GM13976 (cell line): ENCODE measurements at regions not wholly inside any gene's neighbourhood (a gene's known extent, or its start where the extent isn't known, plus 50 kb on each side); places are given as distances from the start of the nearest gene placed in this dataset.

Source experiments
- DNase-seq: peaks from one replicate; pipeline ENCODE4 v3.0.0; 2012; ENCODE audit warnings: low spot score
- in situ Hi-C: fragments of 300-500 bp; cut with MboI; formaldehyde crosslinking; loops from one replicate; pipeline ENCODE4 v1.12.0; 2022; ENCODE audit warnings: low sequenced_read_pairs, mixed read lengths, inconsistent platforms; ENCODE audit not compliant: unreplicated experiment
- TF ChIP-seq, protein P1 (sequence below): IDR thresholded peaks from 2 replicates; pipeline ENCODE4 v1.5.1; 2012; ENCODE audit warnings: borderline replicate concordance, mild to moderate bottlenecking; ENCODE audit not compliant: insufficient read depth; ENCODE audit errors: extremely low read depth, missing control alignments, control extremely low read depth

DNA sequence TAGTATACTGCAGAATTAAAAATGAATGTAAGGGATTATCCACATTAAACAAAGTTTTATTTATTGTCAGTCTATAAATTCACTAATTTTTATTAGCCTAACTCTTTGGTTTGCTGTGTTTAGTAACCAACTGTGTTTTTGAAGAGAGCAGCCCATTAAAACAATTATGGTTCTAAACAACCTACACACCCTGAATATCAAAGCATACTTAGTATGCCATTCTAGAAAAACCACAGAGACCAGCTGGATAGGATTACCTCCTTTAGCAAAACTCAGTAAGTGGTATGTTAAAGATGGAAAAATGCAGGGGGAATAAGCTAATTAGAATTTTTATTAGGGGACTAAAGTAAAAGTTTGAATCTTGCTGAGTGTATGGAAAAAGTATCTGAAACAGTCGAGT lies 1981.7 kb upstream of the NUDT12 start:
- in situ Hi-C loops, result no loop called here
- no peak for DNase-seq
- TF ChIP-seq, protein P1, sequence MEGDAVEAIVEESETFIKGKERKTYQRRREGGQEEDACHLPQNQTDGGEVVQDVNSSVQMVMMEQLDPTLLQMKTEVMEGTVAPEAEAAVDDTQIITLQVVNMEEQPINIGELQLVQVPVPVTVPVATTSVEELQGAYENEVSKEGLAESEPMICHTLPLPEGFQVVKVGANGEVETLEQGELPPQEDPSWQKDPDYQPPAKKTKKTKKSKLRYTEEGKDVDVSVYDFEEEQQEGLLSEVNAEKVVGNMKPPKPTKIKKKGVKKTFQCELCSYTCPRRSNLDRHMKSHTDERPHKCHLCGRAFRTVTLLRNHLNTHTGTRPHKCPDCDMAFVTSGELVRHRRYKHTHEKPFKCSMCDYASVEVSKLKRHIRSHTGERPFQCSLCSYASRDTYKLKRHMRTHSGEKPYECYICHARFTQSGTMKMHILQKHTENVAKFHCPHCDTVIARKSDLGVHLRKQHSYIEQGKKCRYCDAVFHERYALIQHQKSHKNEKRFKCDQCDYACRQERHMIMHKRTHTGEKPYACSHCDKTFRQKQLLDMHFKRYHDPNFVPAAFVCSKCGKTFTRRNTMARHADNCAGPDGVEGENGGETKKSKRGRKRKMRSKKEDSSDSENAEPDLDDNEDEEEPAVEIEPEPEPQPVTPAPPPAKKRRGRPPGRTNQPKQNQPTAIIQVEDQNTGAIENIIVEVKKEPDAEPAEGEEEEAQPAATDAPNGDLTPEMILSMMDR, result no peak

DNA sequence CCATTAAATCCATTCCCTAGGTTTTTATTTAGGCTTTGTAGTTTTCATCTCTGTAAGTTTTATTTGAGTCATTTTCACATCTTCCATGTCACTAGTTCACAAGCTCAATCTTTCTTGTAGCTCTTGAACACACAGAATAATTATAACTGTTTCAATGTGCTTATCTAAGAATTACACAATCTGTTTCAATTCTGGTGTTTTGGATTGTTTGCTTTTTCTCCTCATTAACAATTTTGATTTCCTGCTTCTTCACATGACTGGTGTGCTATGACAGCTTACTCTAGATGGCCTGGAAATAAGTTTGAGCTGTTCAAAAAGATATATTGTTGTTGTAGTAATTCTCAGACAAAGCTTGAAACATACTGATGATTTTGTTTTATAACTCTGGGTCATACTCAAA lies 1974.1 kb upstream of the NUDT12 start:
- in situ Hi-C loops, result no loop called here
- no peak for DNase-seq
- TF ChIP-seq, protein P1, result no peak

DNA sequence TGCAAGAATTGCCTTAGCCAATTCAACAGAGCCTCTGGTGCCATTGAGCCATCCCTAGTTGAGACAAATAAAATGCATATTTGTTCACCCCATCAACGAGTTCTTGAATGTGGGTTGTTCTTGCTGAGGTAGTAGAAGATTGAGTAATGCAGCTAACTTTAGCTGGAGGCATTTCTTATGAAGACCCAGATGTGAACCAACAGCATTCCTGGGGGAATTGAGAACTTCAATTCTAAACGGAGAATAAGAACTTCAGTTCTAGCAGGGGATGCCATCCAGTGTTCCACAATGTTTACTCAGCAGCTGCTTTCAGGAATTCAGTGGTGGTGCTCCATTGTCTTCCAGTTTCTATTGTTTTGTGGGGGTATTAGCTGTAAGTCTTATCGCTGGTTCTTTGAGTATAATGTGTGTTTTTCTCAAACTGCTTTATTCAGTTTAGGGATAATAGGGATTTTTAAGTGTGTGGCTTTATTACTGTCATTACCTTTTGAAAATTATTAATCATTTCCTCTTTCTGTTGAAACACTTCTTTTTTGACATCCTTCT lies 1968.2 kb upstream of the NUDT12 start:
- TF ChIP-seq, protein P1, result no peak
- in situ Hi-C loops, result no loop called here

DNA sequence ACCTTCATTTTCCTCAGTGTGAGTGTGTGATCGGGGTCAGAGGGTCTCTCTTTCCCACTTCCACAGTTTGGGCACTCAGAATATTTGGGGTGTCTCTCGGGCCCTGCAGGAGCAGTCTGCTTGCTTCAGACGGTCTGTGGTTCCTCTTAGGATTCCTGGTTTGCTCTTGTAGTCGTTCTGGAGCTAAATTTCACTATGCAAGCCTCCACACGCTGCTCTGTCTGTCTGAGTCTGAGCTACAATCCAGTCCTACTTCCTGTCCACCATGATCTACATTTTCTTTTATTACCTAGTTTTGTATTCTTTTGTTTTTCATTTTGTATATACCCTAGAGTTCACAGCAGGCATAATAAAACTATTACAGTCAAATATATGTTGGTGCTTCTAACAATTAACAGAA lies 1967.3 kb upstream of the NUDT12 start:
- TF ChIP-seq, protein P1, result no peak
- no peak for DNase-seq
- in situ Hi-C loops, result no loop called here

More for the DNA sequence above, 1968.2 kb upstream of the NUDT12 start:
- DNase-seq, result no peak

DNA sequence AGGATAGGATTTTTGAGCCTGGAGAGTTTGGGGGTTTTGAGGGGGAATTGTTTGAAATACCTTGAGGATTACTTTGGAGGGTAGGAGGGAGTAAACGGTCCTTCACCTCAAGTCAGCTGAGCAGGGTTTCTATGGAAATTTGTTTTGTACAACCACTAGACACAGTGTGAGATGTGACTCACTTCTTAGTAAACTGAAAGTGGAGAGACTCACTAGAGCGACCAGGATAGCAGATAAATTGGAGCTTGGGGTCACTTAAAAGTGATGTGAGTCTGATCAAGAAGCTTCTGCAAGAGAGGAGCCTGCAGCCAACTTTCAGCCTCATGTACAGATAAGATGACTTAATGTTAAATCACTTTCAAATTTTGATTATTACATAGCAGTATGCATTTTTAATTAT lies 1945.9 kb upstream of the NUDT12 start:
- in situ Hi-C loops, result no loop called here
- no peak for DNase-seq
- TF ChIP-seq, protein P1, result no peak

DNA sequence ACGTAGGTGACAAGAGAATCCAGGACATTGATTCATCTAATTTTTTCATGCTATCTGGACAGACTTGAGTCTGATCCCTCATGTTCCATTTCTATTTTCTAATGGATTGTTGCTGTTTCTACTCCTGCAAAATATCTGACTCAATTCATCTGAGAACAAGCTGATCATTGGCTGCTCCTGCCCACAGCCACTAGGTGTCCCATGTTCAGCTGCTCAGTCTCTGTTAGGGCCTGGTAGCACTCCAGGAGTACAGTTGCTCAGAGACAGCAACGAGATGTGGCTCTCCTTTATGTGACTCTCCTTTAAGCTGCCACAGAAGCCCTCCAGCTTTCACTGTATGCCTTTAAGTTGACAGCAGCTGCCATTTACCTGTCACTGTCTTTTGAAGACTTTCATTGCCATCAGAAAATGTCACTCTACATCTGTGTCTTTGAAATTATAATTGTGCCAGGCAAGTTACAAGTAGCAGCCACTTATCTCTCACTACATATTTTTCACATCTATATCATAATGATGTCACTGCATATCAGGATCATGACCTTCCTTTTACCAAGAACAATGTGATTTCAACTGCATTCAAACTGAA lies 1944.2 kb upstream of the NUDT12 start:
- no peak for DNase-seq
- in situ Hi-C loops, result no loop called here
- TF ChIP-seq, protein P1, result no peak
